ENCODE measurements at regions not wholly inside any gene's neighbourhood (a gene's known extent, or its start where the extent isn't known, plus 50 kb on each side); places are given as distances from the start of the nearest gene placed in this dataset.
"Not testable (repeated sequence)": the region's sequence is repeated elsewhere in the genome, so short reads cannot be mapped to it uniquely, and the experiment has no call there.

DNA sequence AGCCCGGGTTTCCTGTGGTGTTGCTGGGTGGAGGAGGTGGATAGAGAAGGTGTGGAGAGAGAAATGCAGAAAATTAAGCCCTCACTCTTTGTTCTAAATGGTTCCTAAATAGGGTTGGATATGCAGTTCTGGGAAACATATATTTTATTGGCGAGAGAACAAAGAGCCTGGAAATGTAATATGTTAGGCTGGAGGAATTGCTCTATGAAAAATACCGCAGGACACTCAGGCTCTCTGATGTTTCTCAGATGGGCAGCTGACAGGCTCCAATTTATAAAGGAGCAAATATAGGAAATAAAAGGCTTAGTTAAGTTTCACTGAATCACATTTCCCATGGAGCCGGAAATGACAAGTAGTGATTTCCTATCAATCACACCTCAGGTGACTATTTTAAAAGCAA lies 428.0 kb downstream of the TMEM135 start:
- no peak for DNase-seq (ENCODE audit: low read depth in 2 of 2)

DNA sequence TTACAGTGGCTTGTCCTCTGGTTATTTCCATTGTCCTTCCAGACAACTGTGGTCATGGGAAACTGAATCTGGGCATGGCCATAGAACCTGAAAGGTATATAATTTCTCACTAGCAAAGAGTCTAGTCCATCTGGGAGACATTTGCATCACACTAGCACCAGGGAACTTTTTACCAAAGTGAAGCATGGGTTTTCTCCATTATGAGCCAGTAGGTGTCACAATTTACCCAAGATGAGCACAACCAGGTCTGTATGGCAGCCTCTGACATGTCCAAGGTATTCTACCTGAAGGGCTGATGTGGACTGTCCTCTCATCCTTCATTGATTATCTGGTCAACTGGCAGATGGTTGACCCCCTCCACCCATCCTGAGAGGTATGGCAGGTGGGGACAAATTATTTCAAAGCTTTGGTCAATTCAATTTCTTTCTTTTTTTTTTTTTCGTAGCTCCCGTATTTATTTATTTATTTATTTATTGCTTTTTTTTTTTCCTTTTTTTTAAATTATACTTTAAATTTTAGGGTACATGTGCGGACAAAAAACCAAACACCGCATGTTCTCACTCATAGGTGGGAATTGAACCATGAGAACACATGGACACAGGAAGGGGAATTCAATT lies 425.9 kb downstream of the TMEM135 start:
- no peak for DNase-seq (ENCODE audit: low read depth in 2 of 2)

DNA sequence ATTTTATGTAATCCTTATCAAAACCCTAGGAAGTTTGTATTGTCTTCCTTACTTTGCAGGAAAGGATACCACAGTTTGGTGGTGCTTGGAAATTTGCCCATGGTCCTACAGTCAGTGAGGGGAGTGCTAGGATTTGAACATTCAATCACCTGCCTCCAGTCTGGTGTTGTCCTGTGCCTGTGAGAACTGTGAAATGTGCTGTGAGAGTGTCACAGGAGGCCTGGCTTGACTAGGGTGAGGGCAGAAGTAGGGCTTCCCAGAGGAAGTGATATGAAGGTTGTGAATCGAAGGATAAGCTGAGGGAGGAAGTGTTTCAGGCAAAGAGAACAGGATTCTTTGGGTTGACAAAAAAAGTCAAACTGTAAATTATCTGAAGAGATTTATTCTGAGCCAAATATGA lies 424.4 kb downstream of the TMEM135 start:
- DNase-seq (ENCODE audit: low read depth in 2 of 2), result no peak

DNA sequence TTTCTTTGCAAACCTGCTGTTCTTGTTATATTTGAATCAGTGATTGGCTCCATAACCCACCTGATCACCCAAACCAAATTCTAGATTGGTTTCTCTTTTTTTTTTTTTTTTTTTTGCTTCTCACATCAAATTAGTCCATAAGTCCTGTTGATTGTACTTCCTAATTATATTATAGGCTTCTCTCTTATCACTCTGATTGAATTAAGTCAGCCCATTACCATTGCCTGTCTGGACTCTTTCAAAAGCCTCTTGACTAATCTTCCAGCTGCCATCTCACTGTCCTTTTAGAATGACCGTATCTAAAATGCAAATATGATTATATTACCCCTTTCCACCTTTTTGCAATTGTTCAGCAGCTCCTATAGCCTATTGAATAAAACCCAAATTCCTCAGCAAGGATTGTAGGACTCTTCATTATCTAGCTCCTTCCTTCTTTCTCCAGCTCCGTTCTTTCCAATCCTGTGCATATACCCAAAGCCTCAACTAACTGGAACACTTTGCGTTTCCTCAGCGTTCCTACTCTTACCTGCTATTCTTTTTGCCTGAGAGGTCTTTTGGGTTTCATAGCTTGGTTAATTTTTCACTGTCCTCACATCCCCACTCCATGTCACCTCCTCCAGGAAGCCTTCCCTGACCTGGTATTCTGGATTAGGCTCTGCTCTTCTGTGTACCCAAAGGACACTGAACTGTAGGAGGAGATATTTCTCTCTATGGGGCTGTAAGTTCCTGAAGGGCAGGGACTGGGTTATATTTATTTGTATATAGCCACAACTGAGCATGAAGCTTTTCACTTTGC lies 423.3 kb downstream of the TMEM135 start:
- no peak for DNase-seq (ENCODE audit: low read depth in 2 of 2)

DNA sequence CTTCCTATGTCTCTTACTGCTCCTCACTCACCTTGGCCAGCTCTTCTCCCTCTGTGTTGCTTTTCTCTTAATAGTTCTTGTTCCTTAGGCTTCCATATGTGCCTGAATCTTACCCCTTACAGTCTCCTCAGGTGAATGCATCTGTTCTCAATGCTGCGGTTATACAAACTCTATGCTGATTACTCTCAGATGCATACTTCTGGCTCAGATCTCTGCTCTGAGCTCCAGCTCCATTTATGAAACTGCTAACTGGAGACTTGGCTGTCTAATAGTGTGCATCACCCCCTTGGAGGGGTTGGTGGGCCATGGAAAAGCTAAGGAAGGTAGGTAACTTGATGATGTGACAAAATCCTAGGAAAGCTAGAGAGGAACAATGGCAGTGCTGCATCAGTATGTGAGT lies 422.5 kb downstream of the TMEM135 start:
- DNase-seq (ENCODE audit: low read depth in 2 of 2), result no peak

DNA sequence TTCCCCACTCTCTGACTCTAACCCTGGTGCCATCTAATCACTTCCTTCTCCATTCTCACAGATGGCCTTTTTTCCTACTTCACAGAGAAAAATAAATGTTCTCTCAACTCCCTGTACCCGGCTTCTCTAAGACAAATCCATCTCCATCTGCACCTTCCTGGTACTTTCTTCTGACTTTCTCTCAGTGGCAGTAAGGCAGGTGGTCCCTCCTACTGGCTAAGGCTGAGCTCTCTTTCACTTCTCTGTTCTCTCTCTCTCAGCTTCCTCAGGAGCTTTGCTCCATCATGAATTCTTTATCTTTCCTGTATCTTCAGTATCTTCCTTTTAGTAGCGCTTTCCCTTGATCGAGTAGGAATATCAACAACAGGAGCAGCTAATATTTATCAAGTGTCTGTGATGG lies 421.6 kb downstream of the TMEM135 start:
- no peak for DNase-seq (ENCODE audit: low read depth in 2 of 2)

DNA sequence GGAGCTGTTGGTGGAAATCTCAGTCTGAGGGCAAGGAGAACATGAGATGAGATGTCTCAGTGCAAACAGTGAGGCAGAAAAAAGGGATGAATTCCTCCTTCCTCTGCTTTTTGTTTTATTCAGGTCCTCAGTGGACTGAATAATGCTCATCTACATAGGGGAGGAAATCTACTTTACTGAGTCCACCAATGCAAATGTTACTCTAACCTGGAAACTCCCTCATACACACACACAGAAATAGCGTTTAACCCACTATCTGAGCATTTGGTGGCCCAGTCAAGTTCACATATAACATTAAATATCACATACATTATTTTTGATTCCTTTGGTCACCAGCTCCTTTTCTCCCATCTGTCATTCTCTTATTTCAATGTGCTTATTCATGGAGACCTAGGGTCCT lies 418.8 kb downstream of the TMEM135 start:
- no peak for DNase-seq (ENCODE audit: low read depth in 2 of 2)

DNA sequence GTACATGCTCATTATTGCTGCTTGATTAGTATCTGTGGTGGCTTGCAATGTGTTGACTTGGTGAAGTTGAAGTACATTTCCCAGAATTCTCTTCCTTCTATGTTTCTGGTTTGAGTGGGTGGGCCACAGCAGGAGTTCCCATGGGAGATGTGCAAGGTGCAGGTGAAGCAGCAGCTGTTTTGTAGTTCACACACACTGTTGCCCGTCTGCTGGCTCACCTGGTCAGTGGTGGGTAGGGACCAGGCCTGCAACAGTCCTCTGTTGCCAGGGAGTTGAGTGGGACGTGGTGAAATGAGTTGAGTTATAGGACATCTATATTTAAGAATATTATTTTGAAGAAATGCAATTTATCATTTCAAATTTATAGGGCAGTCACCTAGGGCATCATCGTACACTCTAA lies 417.4 kb downstream of the TMEM135 start:
- no peak for DNase-seq (ENCODE audit: low read depth in 2 of 2)

DNA sequence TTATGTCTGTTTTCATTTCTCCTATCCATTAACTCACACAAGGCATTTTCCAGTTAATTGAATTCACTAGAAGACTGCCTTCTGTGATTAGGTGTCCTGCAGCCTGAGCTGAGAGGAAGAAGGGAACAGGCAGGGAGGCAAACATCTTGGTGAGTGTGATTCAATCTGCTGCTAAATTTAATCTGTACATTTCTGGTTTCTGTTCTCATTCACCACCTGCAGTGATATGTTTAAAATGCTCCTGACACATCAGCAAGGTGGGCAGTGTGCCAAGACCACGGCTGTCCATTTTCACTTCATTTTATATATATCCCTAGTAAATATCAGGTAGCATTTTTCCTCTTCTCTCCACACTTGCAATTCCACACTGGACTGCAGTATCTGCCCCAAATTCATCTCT lies 416.5 kb downstream of the TMEM135 start:
- DNase-seq (ENCODE audit: low read depth in 2 of 2), result no peak

DNA sequence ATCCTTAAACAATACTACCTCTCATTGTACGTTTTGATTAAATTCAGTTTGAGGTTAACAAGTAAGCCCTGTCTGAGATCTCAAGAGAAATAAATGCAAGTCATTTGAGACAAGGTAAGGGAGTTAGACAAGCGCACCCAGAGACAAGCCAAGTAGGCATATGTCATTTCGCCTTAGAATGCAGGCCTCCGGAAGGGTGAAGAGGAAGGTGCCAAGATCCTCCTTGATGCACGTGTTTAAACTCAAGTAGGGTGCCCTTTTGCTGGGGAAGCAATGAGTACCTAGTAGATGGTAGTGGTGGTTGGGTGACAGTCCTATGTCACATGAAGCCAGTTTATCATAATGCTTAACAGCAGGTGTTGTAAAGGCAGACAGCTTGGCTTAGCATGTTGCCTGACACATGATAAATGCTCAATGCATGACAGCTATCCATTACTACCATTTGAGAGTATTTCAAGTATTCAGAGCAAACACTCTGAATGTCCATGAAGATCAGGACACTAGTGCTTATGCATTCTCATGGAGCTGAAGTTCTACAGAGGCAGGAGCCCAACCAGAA lies 415.9 kb downstream of the TMEM135 start:
- no peak for DNase-seq (ENCODE audit: low read depth in 2 of 2)

DNA sequence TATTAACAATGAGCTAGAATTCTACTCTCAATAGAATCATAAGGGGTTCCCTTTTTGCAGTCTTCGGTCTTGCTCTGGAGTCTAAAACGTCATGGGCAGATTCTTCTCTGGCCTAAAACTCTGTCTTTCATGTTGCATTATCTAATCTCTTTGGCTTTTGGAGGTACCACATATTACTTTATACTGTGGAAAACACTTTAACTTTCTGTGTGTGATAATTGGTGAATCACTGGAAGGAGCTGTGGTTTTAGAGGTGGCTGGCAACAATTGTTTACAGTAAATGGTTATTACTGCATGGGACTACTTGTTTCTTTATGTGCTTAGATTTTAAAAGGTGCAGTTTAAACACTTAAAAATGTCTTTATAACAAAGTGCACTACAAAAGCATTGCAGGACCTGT lies 414.3 kb downstream of the TMEM135 start:
- not testable (repeated sequence) for DNase-seq (ENCODE audit: low read depth in 2 of 2)

DNA sequence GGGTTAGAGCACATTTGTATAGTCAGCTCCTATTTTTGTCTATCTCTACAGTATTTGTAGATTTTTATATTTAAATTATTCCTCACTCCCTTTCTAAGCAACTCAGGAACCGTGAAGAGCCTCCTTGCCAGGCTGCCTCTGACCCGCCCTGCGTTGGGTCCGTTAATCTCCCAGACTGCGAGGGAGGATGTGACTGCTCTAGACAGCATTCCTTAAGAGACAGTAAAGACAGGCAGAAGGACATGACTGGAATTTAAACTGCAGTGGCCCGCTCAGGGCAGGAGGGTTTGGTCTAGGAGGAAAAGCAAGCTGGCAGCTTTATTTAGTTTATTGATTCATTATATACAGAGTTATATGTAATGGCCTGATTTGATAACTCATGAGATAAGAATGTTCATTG lies 413.7 kb downstream of the TMEM135 start:
- DNase-seq (ENCODE audit: low read depth in 2 of 2), result no peak

DNA sequence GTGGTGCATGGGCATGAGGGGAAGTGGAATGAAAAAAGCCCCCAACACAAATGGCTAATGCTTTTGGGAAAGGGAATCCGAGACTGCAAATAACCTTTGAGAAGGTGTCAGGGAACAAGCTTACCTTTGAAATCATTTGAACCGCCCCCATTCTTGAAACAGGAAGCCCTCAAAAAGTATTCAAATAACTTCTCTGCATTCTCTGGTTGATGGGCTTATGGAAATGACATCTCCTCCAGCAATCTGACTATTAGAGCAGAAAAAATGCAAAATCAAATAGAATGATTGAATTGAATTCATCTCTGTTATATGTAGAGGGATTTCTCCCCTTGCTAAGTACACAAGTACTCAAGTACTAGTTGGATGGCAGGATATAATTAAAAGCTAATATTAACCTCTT lies 409.9 kb downstream of the TMEM135 start:
- DNase-seq (ENCODE audit: low read depth in 2 of 2), result no peak

DNA sequence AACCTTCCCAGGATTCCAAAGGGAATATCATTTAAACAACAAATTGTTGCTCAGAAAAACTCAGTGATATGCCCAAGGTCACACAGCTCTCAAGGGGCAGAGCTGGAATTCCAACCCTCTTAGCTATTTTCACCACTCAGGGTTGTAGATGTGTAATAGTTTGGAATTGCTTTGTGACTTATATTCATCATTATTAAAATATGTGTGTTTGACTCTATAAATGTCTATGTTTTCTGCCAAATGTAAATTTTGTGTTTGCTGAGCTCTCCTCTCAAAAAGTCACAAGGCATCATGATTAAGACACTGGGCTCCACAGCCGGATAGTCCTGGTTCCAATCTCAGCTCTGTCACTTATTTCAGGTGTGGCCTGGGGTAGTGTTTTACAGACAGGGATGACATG lies 407.3 kb downstream of the TMEM135 start:
- DNase-seq (ENCODE audit: low read depth in 2 of 2), result no peak

DNA sequence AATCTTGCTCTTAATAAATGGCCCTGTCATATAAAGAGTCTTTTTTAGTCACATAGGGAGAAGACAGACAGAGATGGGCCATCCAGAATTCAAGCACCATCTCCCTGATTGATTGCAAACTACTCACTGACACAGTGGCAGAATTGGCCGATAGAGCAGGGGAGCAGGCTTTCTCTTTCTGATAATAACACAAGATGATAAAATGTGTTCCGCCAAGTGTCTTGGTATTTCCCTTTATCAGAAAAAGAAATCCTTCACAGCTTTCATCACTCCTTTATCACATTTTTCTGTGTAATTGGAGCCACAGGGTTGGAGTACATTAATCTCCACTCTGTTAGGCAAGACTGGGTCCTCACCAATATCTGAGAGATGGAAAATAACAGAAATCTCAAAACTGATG lies 406.0 kb downstream of the TMEM135 start:
- no peak for DNase-seq (ENCODE audit: low read depth in 2 of 2)

DNA sequence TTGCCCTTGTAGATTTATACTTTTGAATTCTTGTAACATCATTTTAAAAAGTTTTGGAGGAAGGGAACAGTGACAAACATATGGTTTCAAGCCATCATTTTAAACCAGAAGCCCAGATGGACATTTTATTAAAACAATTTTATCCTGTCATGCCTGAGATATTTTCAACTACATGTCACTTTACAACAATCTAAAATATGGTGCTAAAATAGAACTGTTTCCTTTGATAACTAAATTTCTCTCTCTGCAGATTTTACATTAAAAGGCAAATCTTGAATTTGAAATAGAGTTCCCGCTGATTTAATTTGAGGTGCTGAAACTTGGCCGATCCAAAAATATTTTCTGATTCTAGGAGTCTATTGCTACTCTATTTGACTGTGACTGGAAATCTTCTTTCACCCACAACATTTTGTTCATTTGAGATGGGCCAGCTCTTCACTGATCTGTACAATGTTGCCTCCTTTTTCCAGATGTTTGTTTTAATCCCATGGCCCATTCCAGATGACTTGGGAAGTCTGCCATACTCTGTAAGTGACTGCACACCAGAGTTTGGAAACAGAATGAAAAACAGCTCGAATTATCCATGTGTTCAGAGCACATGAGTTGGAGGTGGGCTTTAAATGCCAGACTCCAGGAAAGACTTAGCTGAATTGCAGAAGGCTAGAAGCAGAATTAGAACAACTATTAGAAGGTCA lies 402.5 kb downstream of the TMEM135 start:
- DNase-seq (ENCODE audit: low read depth in 2 of 2), result no peak

DNA sequence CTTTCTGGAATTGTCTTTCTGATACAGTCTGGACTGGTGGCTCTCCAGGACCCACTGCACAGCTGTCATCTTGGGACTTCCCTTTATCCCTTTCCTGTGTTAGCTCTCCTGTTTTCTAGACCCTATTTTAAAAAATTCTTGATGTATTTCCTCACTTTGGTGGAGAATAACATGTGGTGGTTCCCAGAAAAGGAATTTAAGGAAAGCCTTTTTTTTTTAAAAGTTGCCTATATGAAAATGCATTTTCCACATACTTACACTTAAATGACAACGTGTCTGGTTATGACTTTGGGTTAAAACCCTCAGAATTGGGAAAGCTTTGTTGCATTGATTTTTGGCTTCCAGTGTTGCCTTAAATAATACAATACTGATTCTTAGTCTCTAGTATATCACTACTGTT lies 400.7 kb downstream of the TMEM135 start:
- DNase-seq (ENCODE audit: low read depth in 2 of 2), result no peak

DNA sequence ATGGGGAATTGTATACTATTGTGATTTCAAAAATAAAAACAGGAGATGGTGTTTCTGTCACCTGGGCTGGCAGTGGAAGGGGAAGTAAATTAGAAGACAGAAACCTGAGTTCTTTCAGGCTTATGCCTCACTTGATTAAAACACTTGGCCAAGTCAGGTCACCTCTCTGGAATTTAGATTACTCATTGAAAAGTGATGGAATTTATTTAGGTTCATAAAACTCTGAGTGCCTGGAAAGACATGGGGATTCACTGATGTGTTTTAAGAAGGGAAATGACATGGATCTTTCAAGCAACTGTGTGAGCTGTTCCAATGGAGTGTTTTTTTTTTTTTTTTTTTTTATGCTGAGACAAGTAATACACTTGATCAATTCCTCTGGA lies 400.1 kb downstream of the TMEM135 start:
- DNase-seq (ENCODE audit: low read depth in 2 of 2), result no peak

DNA sequence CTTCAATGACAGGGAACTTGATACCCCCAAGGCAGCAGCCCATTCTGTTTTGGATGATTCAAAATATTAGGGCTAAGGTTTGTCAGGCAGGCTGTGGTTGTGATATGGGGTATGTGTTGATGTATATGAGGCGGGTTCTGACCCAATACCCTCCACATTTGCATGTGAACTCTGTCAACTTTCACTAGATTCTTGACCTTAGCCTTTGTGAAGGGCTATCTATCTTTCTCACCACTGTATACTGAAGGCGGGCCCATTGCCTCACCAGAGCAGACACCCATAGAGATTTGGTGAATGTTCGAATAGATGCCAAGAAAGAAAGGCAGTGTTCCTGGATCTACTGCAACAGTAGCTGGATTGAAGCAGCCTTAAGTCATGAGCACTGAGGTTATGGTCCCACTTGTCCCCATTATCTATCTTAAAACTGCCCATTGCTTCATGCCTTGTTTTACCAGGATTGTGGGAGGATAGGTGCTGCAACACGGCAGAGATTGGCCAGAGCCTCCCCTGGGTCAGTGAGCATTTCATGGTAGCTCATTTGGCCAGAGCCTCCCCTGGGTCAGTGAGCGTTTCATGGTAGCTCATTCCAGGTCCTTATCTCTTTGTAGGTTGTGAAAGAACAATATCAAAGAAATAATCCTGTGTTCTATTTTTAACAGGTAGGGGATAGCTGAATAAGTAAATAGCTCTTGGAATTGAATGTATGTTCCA lies 399.6 kb downstream of the TMEM135 start:
- no peak for DNase-seq (ENCODE audit: low read depth in 2 of 2)

DNA sequence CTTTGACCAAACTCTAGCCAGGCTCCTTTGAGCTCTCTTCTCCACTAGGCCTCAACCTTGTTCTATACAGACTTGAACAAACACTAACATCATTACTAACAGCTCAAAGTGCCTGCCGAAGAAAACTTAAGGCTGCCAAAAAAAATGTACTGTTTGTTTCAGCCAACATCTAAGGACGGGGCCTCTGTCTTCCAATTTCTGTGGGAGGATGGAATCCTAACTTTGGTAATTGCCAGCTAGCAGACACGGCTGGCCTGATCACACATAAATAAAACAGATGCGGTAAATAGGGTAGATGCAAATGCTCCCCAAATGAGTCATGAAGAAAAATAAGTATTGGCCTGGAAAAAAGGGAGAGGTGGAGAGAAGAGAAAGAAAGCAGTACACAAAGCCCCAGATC lies 394.3 kb downstream of the TMEM135 start:
- DNase-seq (ENCODE audit: low read depth in 2 of 2), result no peak

DNA sequence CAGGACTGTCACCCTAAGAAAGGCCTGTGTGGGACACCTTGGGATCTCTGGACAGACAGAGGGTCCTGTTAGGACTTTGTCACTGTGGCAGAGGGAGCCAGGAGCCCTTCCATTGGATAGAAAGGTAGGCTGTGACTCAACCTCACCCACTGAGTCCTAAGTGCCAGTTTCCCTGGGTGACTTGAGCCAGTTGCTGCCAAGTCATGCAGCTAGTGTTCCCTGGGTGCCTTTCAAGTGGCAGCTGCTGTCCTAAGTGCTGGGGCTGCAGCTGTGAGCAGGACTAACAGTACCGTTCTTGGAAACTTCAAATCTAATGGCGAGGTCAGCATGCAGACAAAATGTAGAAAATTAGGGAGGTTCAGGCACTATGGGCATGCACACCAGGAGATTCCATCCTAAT lies 393.7 kb downstream of the TMEM135 start:
- DNase-seq (ENCODE audit: low read depth in 2 of 2), result no peak

DNA sequence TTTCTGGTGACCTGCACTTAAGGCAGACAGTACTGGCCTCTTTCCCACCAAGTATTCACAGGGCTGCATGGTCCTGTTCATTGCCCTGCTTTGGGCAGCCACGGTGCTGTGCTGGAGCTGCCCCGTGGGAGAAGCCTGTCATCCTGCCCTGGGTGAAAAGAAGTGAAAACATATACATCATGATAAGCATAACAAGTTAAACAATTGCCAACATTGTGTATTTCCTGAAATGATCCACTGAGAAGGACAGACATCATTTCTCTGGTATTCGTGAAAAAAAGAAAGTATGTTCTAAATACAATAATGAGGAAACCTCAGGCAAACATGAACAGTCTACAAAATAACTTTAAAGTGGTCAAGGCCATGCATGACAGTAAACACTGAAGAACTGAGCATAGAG lies 393.1 kb downstream of the TMEM135 start:
- DNase-seq (ENCODE audit: low read depth in 2 of 2), result no peak
